ENCODE measurements at regions not wholly inside any gene's neighbourhood (a gene's known extent, or its start where the extent isn't known, plus 50 kb on each side); places are given as distances from the start of the nearest gene placed in this dataset.

- DNase-seq (ENCODE audit: low spot score) = no peak
Measured at GRCh38 chr15:69924531-69924930, 173.2 kb downstream of the TLE3 start.

- DNase-seq (ENCODE audit: low spot score) = no peak
Measured at GRCh38 chr15:69926006-69926405, 171.7 kb downstream of the TLE3 start.

GRCh38 chr15:69926721-69927120 is 171.0 kb downstream of the TLE3 start:
- DNase-seq (ENCODE audit: low spot score) = no peak

- peak; percentile 17 for DNase-seq (ENCODE audit: low spot score)
Measured at GRCh38 chr15:69928890-69929289, 168.8 kb downstream of the TLE3 start.

GRCh38 chr15:69929905-69930630 is 167.6 kb downstream of the TLE3 start:
- peak; percentile 15 for DNase-seq (ENCODE audit: low spot score)

GRCh38 chr15:69930754-69931153 is 167.0 kb downstream of the TLE3 start:
- no peak for DNase-seq (ENCODE audit: low spot score)

- no peak for DNase-seq (ENCODE audit: low spot score)
Measured at GRCh38 chr15:69931156-69931555, 166.6 kb downstream of the TLE3 start.

GRCh38 chr15:69934607-69935006 is 163.1 kb downstream of the TLE3 start:
- DNase-seq (ENCODE audit: low spot score) = peak; percentile 19

DNA sequence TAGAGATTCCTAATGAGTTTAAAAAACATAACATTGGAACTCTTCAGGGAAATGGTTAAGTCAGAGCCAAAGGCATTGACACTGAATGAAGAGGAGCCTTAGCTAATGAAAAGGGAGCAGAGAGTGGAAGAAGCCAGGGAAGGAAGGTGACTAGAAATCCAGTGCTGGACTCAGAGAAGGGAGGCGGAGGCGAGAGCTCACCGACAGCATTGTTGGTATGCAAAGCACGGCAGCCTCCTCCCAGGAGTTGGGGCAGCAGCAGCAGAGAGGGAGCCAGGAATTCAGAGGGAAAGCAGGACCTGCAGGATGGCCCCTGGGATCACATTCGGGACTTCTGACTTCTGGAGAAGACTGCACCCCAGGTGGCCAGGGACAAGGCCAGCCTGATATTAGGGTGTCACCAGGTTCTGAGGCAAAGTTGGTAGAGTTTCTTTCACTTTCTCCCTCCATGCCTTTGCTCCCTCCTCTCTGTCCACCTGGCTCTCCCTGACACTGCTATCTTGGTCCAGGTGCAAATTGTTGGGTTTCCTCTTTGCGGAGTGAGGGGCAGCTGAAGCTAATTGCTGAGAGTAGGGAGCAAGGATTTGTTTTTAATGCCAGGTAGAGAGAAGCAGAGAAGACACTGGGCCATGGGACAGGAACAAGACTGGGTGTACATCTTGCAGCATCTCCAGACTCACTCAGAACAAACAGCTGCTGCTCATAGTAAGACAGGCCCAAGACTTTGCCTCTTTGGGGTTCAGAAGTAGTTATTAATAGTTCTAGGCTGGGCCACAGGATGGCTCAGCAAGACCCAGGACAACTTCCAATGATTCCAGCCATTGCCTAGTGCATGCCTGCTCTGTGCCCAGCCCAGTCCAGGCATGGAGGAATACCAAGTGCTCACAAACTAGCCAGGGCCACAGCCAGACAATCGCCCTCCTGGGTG is 157.9 kb downstream of the TLE3 start:
- DNase-seq (ENCODE audit: low spot score) = peak; percentile 66

- DNase-seq (ENCODE audit: low spot score) = no peak
Measured at GRCh38 chr15:69940441-69941300, 157.0 kb downstream of the TLE3 start.

- no peak for DNase-seq (ENCODE audit: low spot score)
Measured at GRCh38 chr15:69941301-69941605, 156.5 kb downstream of the TLE3 start.

DNA sequence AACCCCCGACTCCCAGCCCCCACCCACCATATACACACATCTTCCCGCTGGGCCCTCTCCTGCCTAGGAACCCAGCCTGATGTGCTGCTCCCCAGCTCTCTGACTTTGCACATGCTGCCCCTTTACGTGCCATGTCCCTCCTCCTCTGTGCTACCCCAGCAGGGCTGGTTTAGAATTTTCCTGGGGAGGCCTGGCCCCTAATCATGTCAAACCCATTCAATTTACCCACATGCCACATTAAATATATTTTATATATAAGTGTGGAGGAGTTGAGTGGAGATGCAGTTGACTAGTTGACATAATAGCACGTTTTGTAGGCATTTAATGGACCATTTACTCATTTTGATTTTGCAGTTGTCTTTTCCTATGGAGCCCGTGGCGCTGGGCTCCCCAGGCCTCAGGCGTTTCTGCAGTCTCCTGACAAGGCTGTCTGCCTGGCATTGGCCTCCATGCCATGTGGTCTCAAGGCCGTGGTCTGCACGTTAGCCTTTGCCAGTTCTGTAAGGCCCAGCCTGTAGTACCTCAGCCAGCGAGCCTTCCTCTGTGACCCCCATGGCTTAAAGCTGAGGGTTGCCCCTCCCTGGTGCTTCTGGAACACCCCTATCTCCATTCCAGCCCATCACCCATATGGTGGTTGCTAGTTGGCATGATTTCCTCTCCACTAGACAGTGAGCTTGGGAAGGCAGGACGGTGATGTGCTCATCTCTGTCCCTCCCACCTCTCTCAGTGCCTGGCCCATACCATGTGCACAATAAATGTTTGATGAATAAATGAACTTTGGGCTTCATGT is 155.8 kb downstream of the TLE3 start:
- no peak for DNase-seq (ENCODE audit: low spot score)

GRCh38 chr15:69943637-69944036 is 154.1 kb downstream of the TLE3 start:
- no peak for DNase-seq (ENCODE audit: low spot score)

DNA sequence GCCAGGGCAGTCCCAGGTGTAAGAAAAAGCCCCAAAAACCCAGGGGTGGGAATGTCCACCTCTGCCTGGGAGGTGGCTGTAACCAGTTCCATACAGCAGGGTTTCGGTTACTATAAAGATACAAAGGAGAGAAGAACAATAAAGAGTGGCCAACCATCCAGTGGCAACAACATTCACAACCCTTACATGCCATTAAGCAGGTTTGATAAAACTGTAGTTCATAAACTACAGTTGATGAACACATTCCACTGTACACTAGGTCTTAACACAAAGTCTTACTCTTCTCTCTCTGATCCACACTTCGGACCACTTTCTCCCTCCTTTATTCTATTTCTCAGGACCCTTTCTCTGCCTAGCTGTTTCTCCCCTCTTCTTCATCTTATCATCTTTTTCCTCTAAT is 152.0 kb downstream of the TLE3 start:
- no peak for DNase-seq (ENCODE audit: low spot score)

DNA sequence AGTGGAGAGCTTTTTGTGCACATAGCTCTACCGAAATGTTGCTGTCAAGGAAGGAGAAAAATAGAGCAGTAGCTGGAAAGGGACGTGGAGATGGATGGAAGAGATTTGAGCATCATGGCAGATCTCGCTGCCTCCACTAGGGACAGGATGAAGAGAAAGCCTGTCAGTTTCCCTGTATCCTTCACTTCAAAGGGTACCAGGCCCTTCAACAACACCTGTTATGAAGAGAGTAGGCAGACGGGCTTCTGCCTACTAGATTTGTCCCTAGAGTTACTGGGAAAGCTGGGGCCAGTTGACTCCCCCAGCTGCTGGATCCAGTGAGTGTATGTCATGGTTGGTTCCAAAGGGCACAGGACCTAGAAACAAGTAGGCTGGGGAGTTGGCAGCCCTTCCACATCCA is 150.8 kb downstream of the TLE3 start:
- DNase-seq (ENCODE audit: low spot score) = no peak

DNA sequence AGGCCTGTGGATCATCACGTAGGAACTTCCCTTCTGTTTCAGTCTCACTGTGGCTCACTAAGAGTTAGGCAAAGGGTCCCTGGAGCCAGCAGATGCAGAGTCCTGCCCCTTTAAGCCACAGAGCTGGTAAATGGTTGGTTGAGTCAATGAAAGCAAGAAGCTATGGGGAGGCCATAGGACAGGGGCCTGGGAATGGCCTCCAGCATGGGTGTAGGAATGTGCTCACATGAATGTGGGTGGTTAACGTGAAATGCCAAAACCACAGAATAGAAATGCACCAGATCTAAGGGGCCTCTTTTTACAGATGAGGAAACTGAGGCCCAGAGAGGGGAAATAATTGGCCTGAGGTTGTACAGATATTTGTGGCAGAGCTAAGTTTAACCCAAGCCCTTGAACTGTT is 150.3 kb downstream of the TLE3 start:
- DNase-seq (ENCODE audit: low spot score) = no peak

- no peak for DNase-seq (ENCODE audit: low spot score)
Measured at GRCh38 chr15:69949485-69949884, 148.2 kb downstream of the TLE3 start.

DNA sequence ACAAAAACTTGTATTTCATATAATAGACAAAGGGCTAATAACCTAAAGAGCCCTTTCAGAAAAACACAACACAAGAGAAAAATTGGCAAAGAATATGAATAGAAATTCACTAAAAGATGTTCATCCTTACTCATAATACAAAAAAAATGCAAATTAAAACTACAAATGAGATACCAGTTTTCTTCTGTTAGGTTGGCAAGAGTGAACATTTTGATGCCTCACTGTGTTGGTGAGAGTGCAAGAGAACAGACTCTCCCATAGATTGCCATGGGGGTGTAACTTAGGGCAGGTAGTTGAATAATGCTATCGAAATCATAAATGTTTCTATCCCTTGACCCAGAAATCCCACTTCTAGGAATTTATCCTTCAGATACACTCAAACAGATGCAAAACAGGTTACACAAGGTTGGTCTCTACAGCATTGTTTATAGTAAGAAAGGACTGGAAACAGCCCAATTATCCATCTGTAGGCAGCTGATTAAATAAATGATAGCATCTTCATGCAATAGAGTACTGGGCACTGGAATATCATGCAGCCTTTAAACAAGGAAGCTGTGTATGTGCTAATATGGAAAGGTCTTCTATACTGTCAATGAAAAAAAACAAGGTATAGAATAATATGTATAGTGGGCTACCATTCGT is 146.3 kb downstream of the TLE3 start:
- no peak for DNase-seq (ENCODE audit: low spot score)

- DNase-seq (ENCODE audit: low spot score) = no peak
Measured at GRCh38 chr15:69951898-69952555, 145.7 kb downstream of the TLE3 start.

DNA sequence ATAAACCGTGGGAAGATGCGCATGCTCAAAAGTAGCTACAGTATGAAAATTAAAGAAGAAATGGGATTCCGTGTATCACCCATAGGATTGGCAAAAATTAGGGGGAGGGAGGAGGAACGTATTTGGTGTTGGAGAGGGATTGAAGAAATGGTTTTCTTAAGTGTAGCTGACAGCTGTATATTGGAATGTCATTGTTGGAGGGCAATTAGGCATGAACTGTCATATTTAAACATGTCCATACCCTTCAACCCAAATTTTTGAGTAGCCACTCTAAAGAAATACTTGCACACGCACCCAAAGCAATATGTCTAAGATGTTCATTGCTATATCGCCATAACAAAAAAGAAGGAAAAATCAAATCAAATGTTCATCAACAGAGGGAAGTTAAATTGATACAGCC is 144.7 kb downstream of the TLE3 start:
- no peak for DNase-seq (ENCODE audit: low spot score)

DNA sequence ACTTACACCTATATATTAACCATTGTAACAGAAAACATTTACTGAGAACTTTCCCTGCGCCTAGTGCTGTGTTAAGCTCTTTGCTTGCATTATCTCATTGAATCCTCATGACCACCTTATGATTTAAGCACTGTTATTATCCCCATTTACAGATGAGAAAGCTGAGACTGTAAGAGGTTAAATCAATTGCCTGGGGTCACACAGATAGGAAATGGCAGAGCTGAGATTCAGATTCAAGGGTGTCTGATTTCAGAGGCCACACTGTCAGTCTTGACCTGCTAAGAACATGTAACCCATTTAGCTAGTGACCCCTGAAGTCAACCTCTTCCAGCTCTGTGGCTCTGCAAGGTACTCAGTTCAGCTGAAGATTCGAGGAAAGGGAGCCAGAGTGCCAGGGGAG is 143.9 kb downstream of the TLE3 start:
- DNase-seq (ENCODE audit: low spot score) = no peak

Data from ecto neural progenitor cell (in vitro differentiated cells).